GM19463 (cell line): ENCODE measurements at regions not wholly inside any gene's neighbourhood (a gene's known extent, or its start where the extent isn't known, plus 50 kb on each side); places are given as distances from the start of the nearest gene placed in this dataset.

ENCODE experiments used
- ATAC-seq: cut with Tn5 transposase; IDR thresholded peaks from one replicate; pipeline ENCODE4 v1.9.1; 2021; ENCODE audit warnings: mild to moderate bottlenecking, moderate library complexity; ENCODE audit not compliant: unreplicated experiment

- ATAC-seq, result no peak
Observed at GRCh38 chr4:45647823-45648222, 476.0 kb downstream of the GABRG1 start.

- no peak for ATAC-seq
Observed at GRCh38 chr4:45646885-45647590, 476.8 kb downstream of the GABRG1 start.

GRCh38 chr4:45640281-45640680 is 483.6 kb downstream of the GABRG1 start:
- ATAC-seq, result no peak

GRCh38 chr4:45638641-45639040 is 485.2 kb downstream of the GABRG1 start:
- ATAC-seq, result no peak

GRCh38 chr4:45636175-45636574 is 487.7 kb downstream of the GABRG1 start:
- ATAC-seq, result no peak

- ATAC-seq, result no peak
Observed at GRCh38 chr4:45629717-45630116, 494.1 kb downstream of the GABRG1 start.

- ATAC-seq, result no peak
Observed at GRCh38 chr4:45621971-45622370, 501.9 kb downstream of the GABRG1 start.

GRCh38 chr4:45620808-45621207 is 503.0 kb downstream of the GABRG1 start:
- ATAC-seq, result no peak

GRCh38 chr4:45596379-45597101 is 527.3 kb downstream of the GABRG1 start:
- ATAC-seq, result no peak

GRCh38 chr4:45580334-45580733 is 543.5 kb downstream of the GABRG1 start:
- no peak for ATAC-seq

GRCh38 chr4:45578874-45579273 is 545.0 kb downstream of the GABRG1 start:
- ATAC-seq, result no peak

- no peak for ATAC-seq
Observed at GRCh38 chr4:45576275-45576674, 547.6 kb downstream of the GABRG1 start.

GRCh38 chr4:45569619-45570018 is 554.2 kb downstream of the GABRG1 start:
- no peak for ATAC-seq

- ATAC-seq, result no peak
Observed at GRCh38 chr4:45568694-45569093, 555.2 kb downstream of the GABRG1 start.

- ATAC-seq, result no peak
Observed at GRCh38 chr4:45566896-45567603, 556.8 kb downstream of the GABRG1 start.

GRCh38 chr4:45554423-45554822 is 569.4 kb downstream of the GABRG1 start:
- no peak for ATAC-seq

GRCh38 chr4:45550766-45551366 is 573.0 kb downstream of the GABRG1 start:
- ATAC-seq, result no peak

GRCh38 chr4:45539142-45539814 is 584.6 kb downstream of the GABRG1 start:
- no peak for ATAC-seq

GRCh38 chr4:45530498-45530897 is 593.4 kb downstream of the GABRG1 start:
- ATAC-seq, result no peak

GRCh38 chr4:45527160-45527559 is 596.7 kb downstream of the GABRG1 start:
- ATAC-seq, result no peak

- ATAC-seq, result no peak
Observed at GRCh38 chr4:45518832-45519231, 605.0 kb downstream of the GABRG1 start.
